A549 (cell line): ENCODE measurements at regions not wholly inside any gene's neighbourhood (a gene's known extent, or its start where the extent isn't known, plus 50 kb on each side); places are given as distances from the start of the nearest gene placed in this dataset.

Source experiments
- ATAC-seq, 2 experiments: fragments of 200-7000 bp in 1 of 2; fragments of >200 bp in 1 of 2; cut with Nextera tagmentation in 1 of 2; cut with Tn5 transposase in 1 of 2; 3 replicates each; pipeline versions ENCODE4 v1.8.0 to v1.9.1; 2018 to 2020; ENCODE audit warnings: mild to moderate bottlenecking in 1 of 2, moderate library complexity in 1 of 2
- CTCF ChIA-PET: fragments of 300-600 bp; sonication (Branson Sonifier 250); formaldehyde crosslinking; extraction: SDS; loops from one replicate; lab custom pipeline; 2021; ENCODE audit warnings: antibody characterized with exemption, inconsistent platforms; lab: Yijun Ruan, JAX
- POLR2A ChIA-PET: fragments of 350-600 bp; formaldehyde crosslinking; extraction: SDS; loops from one replicate; lab custom pipeline; 2021; ENCODE audit warnings: antibody characterized with exemption, inconsistent platforms; lab: Yijun Ruan, JAX
- DNase-seq, 2 experiments: peaks; one replicate each; pipeline versions ENCODE4 v3.0.0 to v3.0.0-alpha.2; 2011 to 2016; ENCODE audit warnings: low read depth in 1 of 2, low spot score in 1 of 2
- FAIRE-seq: peaks from 2 replicates; lab custom pipeline; 2011; peaks lifted over from hg19 to GRCh38; lab: Jason Lieb, UNC
- H3K27ac ChIP-seq, 2 experiments: fragments of >200 bp; sonication (Bioruptor Twin); formaldehyde crosslinking; 3 replicates each; pipeline ENCODE4 v1.5.1; 2016 to 2017
- H3K4me1 ChIP-seq: fragments of >200 bp; sonication (Bioruptor Twin); formaldehyde crosslinking; 3 replicates; pipeline ENCODE4 v1.6.1; 2016
- H3K4me2 ChIP-seq: fragments of >200 bp; sonication (Bioruptor Twin); formaldehyde crosslinking; 3 replicates; pipeline ENCODE4 v1.6.1; 2016
- H3K4me3 ChIP-seq: fragments of >200 bp; sonication (Bioruptor Twin); formaldehyde crosslinking; 3 replicates; pipeline ENCODE4 v1.5.1; 2016
- H3K9me3 ChIP-seq: fragments of >200 bp; sonication (Bioruptor Twin); formaldehyde crosslinking; 3 replicates; pipeline ENCODE4 v1.6.1; 2016
- BHLHE40 ChIP-seq: IDR thresholded peaks from 2 replicates; pipeline ENCODE4 v1.6.1; 2012; ENCODE audit warnings: low read depth, low read length, inconsistent platforms
- CEBPB ChIP-seq, 2 experiments: fragments of >200 bp in 1 of 2; sonication (Bioruptor Twin) in 1 of 2; formaldehyde crosslinking in 1 of 2; IDR thresholded peaks; 2 replicates each; pipeline ENCODE4 v1.6.1; 2012 to 2016
- EHF ChIP-seq: fragments of 250-450 bp; sonication (Bioruptor Pico); IDR thresholded peaks from 2 replicates; pipeline ENCODE4 v1.5.0; 2020; ENCODE audit warnings: mild to moderate bottlenecking
- EHMT2 ChIP-seq: fragments of 200-600 bp; sonication (generic); IDR thresholded peaks from 2 replicates; pipeline ENCODE4 v1.6.1; 2016; ENCODE audit warnings: antibody characterized with exemption, low read depth, mild to moderate bottlenecking, moderate library complexity
- EP300 ChIP-seq, 2 experiments: fragments of >200 bp; sonication (Bioruptor Twin); formaldehyde crosslinking; IDR thresholded peaks; 2 replicates in 1 of 2; 3 replicates in 1 of 2; pipeline ENCODE4 v1.6.1; 2016 to 2017
- FOSB ChIP-seq: fragments of 250-450 bp; sonication (Bioruptor Pico); IDR thresholded peaks from 2 replicates; pipeline ENCODE4 v1.5.0; 2020; ENCODE audit warnings: mild to moderate bottlenecking, moderate library complexity
- HEYL ChIP-seq: fragments of 250-450 bp; sonication (Bioruptor Pico); IDR thresholded peaks from 2 replicates; pipeline ENCODE4 v1.8.0; 2021; ENCODE audit warnings: mild to moderate bottlenecking, moderate library complexity
- HOXB5 ChIP-seq: fragments of 250-450 bp; sonication (Bioruptor Pico); IDR thresholded peaks from 2 replicates; pipeline ENCODE4 v1.5.0; 2020; ENCODE audit warnings: mild to moderate bottlenecking, moderate library complexity
- KDM1A ChIP-seq: fragments of 200-600 bp; sonication (generic); IDR thresholded peaks from 2 replicates; pipeline ENCODE4 v1.6.1; 2016; ENCODE audit warnings: low read depth, mild to moderate bottlenecking
- KDM5A ChIP-seq: fragments of 200-600 bp; sonication (generic); IDR thresholded peaks from 2 replicates; pipeline ENCODE4 v1.6.1; 2016; ENCODE audit warnings: antibody characterized with exemption, mild to moderate bottlenecking
- MAFK ChIP-seq: fragments of 450-650 bp; IDR thresholded peaks from 2 replicates; pipeline ENCODE4 v1.6.1; 2014; ENCODE audit not compliant: partially characterized antibody
- MAZ ChIP-seq: fragments of 150-350 bp; IDR thresholded peaks from 2 replicates; pipeline ENCODE4 v1.6.1; 2014; ENCODE audit warnings: antibody characterized with exemption, low read depth, low read length, borderline replicate concordance
- MYC ChIP-seq: IDR thresholded peaks from 2 replicates; pipeline ENCODE4 v1.6.1; 2012; ENCODE audit warnings: mild to moderate bottlenecking, inconsistent platforms, low read length, improper control_type of control experiment, borderline replicate concordance
- NPAS2 ChIP-seq: fragments of 250-450 bp; sonication (Bioruptor Pico); IDR thresholded peaks from 2 replicates; pipeline ENCODE4 v1.8.0; 2022; ENCODE audit warnings: mild to moderate bottlenecking, moderate library complexity, borderline replicate concordance
- PHF8 ChIP-seq: fragments of 200-600 bp; sonication (generic); IDR thresholded peaks from 2 replicates; pipeline ENCODE4 v1.6.1; 2016; ENCODE audit warnings: low read depth, mild to moderate bottlenecking, antibody characterized with exemption, moderate library complexity, borderline replicate concordance
- POLR2A ChIP-seq: IDR thresholded peaks from 2 replicates; pipeline ENCODE4 v1.6.1; 2012; ENCODE audit warnings: mild to moderate bottlenecking, low read length
- RFX5 ChIP-seq: fragments of 450-650 bp; IDR thresholded peaks from 2 replicates; pipeline ENCODE4 v1.7.1; 2014; ENCODE audit warnings: antibody characterized with exemption, mild to moderate bottlenecking, moderate library complexity
- SREBF2 ChIP-seq: fragments of 450-650 bp; IDR thresholded peaks from 2 replicates; pipeline ENCODE4 v1.6.1; 2014; ENCODE audit warnings: mild to moderate bottlenecking, moderate library complexity
- TFCP2L1 ChIP-seq: fragments of 250-450 bp; sonication (Bioruptor Pico); IDR thresholded peaks from 2 replicates; pipeline ENCODE4 v1.5.0; 2021; ENCODE audit warnings: mild to moderate bottlenecking
- ZC3H11A ChIP-seq: fragments of 450-650 bp; IDR thresholded peaks from 2 replicates; pipeline ENCODE4 v1.6.1; 2014; ENCODE audit warnings: antibody characterized with exemption, mild to moderate bottlenecking
- ZNF302 ChIP-seq: fragments of 250-450 bp; sonication (Bioruptor Pico); IDR thresholded peaks from 2 replicates; pipeline ENCODE4 v1.9.0; 2021; ENCODE audit warnings: inconsistent platforms, mild to moderate bottlenecking, moderate library complexity
- WGBS: methylation state at CpG from one replicate; pipeline ENCODE4 v1.1.6; 2017; ENCODE audit errors: missing lambda C conversion rate; 5-methylcytosine and 5-hydroxymethylcytosine counted together
- TF ChIP-seq, protein P1 (sequence below): fragments of 250-450 bp; sonication (Bioruptor Pico); IDR thresholded peaks from 2 replicates; pipeline ENCODE4 v1.5.0; 2021; ENCODE audit warnings: mild to moderate bottlenecking, moderate library complexity, borderline replicate concordance
- TF ChIP-seq, protein P2 (sequence below): IDR thresholded peaks from 2 replicates; pipeline ENCODE4 v1.6.1; 2012
- TF ChIP-seq, protein P3 (sequence below): fragments of 250-450 bp; sonication (Bioruptor Pico); IDR thresholded peaks from 2 replicates; pipeline ENCODE4 v1.5.0; 2020; ENCODE audit warnings: low read depth, mild to moderate bottlenecking, moderate library complexity
- TF ChIP-seq, protein P4 (sequence below): fragments of >200 bp; sonication (Bioruptor Twin); formaldehyde crosslinking; IDR thresholded peaks from 2 replicates; pipeline ENCODE4 v1.6.1; 2016

DNA sequence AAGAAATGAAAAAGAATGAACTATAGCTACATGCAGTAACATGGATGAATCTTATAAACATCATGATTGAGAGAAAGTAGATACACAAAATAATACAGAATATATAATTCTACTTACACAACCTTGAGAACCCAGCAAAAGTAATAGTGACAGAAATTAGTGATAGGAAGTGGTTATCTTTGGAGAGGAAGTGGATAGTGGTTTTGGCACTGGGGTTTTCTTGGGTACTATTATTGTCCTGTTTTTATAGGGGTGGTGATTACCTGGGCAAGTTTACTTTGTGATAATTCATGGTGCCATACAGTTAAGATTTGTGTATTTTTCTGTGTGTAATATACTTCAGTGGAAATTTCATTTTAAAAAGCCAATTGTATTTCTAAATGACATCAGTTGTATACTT lies 352.7 kb downstream of the AEBP2 start:
- H3K27ac ChIP-seq, result no peak overlapping the region
- TF ChIP-seq KDM1A (no peak), POLR2A (no peak), TFCP2L1 (CRISPR knock-in tag) (no peak), KDM5A (no peak), FOSB (CRISPR knock-in tag) (no peak), NPAS2 (CRISPR knock-in tag) (no peak), EHF (no peak), HOXB5 (CRISPR knock-in tag) (no peak)
- TF ChIP-seq, protein P1, sequence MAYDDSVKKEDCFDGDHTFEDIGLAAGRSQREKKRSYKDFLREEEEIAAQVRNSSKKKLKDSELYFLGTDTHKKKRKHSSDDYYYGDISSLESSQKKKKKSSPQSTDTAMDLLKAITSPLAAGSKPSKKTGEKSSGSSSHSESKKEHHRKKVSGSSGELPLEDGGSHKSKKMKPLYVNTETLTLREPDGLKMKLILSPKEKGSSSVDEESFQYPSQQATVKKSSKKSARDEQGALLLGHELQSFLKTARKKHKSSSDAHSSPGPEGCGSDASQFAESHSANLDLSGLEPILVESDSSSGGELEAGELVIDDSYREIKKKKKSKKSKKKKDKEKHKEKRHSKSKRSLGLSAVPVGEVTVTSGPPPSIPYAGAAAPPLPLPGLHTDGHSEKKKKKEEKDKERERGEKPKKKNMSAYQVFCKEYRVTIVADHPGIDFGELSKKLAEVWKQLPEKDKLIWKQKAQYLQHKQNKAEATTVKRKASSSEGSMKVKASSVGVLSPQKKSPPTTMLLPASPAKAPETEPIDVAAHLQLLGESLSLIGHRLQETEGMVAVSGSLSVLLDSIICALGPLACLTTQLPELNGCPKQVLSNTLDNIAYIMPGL (CRISPR knock-in tag), result no peak
- TF ChIP-seq, protein P2, sequence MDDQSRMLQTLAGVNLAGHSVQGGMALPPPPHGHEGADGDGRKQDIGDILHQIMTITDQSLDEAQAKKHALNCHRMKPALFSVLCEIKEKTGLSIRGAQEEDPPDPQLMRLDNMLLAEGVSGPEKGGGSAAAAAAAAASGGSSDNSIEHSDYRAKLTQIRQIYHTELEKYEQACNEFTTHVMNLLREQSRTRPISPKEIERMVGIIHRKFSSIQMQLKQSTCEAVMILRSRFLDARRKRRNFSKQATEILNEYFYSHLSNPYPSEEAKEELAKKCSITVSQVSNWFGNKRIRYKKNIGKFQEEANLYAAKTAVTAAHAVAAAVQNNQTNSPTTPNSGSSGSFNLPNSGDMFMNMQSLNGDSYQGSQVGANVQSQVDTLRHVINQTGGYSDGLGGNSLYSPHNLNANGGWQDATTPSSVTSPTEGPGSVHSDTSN, result no peak
- DNase-seq, result no peak
- H3K9me3 ChIP-seq, result peaks cover 5% of the 10 kb centered on the region; the same call in 1 of the 3 replicates
- POLR2A ChIA-PET, result no interaction called here
- no peaks in the 10 kb centered on the region for H3K4me1 ChIP-seq
- no peak for FAIRE-seq
- H3K4me2 ChIP-seq, result no peak overlapping the region
- no peak overlapping the region for H3K4me3 ChIP-seq
- ATAC-seq, result no peak
- CTCF ChIA-PET, result no interaction called here

DNA sequence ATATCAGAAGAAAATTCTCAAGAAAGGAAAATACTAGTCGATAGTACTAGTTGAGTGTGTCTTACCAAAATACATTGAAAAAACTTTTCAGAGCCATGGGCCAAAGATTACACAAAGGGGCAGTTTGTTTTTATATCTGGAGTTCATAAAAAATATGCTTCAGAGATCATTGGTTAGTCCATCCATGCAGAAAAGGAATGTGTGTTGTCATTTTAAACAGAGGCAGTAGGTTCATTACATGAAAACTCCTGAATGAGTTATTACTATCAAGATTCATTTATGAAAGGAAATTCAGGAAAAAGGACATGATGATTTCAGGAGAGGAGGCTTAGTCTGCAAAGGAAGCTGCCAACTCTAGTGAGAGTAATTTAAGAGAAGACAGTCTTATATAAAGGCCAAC lies 354.8 kb downstream of the AEBP2 start:
- WGBS, result 66% methylated on average over 1 of the region's 1 CpG
- ATAC-seq (no peak), FAIRE-seq (no peak), DNase-seq (no peak)
- no peaks in the 10 kb centered on the region for H3K4me1 ChIP-seq
- no peaks in the 10 kb centered on the region for H3K9me3 ChIP-seq
- H3K27ac ChIP-seq, result no peak overlapping the region
- CTCF ChIA-PET, result no interaction called here
- H3K4me2 ChIP-seq, result no peak overlapping the region
- no peak for TF ChIP-seq BHLHE40
- TF ChIP-seq, protein P3, sequence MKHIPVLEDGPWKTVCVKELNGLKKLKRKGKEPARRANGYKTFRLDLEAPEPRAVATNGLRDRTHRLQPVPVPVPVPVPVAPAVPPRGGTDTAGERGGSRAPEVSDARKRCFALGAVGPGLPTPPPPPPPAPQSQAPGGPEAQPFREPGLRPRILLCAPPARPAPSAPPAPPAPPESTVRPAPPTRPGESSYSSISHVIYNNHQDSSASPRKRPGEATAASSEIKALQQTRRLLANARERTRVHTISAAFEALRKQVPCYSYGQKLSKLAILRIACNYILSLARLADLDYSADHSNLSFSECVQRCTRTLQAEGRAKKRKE (CRISPR knock-in tag), result no peak
- no peak for TF ChIP-seq EP300 (IDR thresholded peaks at IDR 0.05)
- TF ChIP-seq MAFK, result no peak
- TF ChIP-seq HOXB5 (CRISPR knock-in tag), result no peak
- TF ChIP-seq MYC, result no peak
- TF ChIP-seq CEBPB (IDR thresholded peaks at IDR 0.05), result no peak
- no peak for TF ChIP-seq EHMT2
- TF ChIP-seq ZC3H11A, result no peak
- TF ChIP-seq FOSB (CRISPR knock-in tag), result no peak
- no peak for TF ChIP-seq HEYL (CRISPR knock-in tag)
- TF ChIP-seq, protein P4, sequence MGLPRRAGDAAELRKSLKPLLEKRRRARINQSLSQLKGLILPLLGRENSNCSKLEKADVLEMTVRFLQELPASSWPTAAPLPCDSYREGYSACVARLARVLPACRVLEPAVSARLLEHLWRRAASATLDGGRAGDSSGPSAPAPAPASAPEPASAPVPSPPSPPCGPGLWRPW, result no peak
- TF ChIP-seq MAZ, result no peak
- no peak for TF ChIP-seq RFX5
- no peak for TF ChIP-seq PHF8
- TF ChIP-seq SREBF2, result no peak
- TF ChIP-seq ZNF302, result no peak
- POLR2A ChIA-PET, result no interaction called here
- no peak overlapping the region for H3K4me3 ChIP-seq
